Suprapubic skin (tissue), 3 donors: ENCODE measurements at regions not wholly inside any gene's neighbourhood (a gene's known extent, or its start where the extent isn't known, plus 50 kb on each side); places are given as distances from the start of the nearest gene placed in this dataset.

Source experiments
- CTCF ChIP-seq, 2 donors: fragments of 200-600 bp in 1 of 2; fragments of 450-650 bp in 1 of 2; sonication (generic) in 1 of 2; IDR thresholded peaks; one replicate each; pipeline ENCODE4 v1.5.1; 2016 to 2019; ENCODE audit warnings: antibody characterized with exemption in 2 of 2, mild to moderate bottlenecking in 1 of 2, moderate library complexity in 1 of 2
- POLR2A ChIP-seq, 2 donors: fragments of 450-650 bp; IDR thresholded peaks; one replicate each; pipeline ENCODE4 v1.6.1; 2017; ENCODE audit warnings: antibody characterized with exemption in 2 of 2, mild to moderate bottlenecking in 2 of 2, moderate library complexity in 2 of 2

GRCh38 chr14:44279357-44279756 lies 227.7 kb downstream of the FSCB start:
- TF ChIP-seq CTCF (IDR thresholded peaks at IDR 0.05) (no peak), POLR2A (IDR thresholded peaks at IDR 0.05) (no peak)
